ENCODE measurements at regions not wholly inside any gene's neighbourhood (a gene's known extent, or its start where the extent isn't known, plus 50 kb on each side); places are given as distances from the start of the nearest gene placed in this dataset.

- no peaks in the 10 kb centered on the region for H3K36me3 ChIP-seq (ENCODE audit: control insufficient read depth, insufficient read depth, low read length)
- no peaks in the 10 kb centered on the region for H3K27me3 ChIP-seq (ENCODE audit: control insufficient read depth, insufficient read depth, low read length, poor library complexity, severe bottlenecking)
- H3K9me3 ChIP-seq (ENCODE audit: control insufficient read depth, low read length): no peaks in the 10 kb centered on the region
- H3K4me3 ChIP-seq (ENCODE audit: insufficient read depth, low read depth, low read length): no peak overlapping the region
- H3K4me1 ChIP-seq (ENCODE audit: control insufficient read depth, insufficient read depth, low read length): no peaks in the 10 kb centered on the region
- no peak overlapping the region for H3K27ac ChIP-seq (ENCODE audit: insufficient read depth, low read depth, low read length, poor library complexity, severe bottlenecking)
- WGBS, 2 experiments: 93 to 100% methylated on average over 1 of the region's 1 CpG
Measured at GRCh38 chr13:73748404-73748803, 385.8 kb downstream of the KLF12 start.

DNA sequence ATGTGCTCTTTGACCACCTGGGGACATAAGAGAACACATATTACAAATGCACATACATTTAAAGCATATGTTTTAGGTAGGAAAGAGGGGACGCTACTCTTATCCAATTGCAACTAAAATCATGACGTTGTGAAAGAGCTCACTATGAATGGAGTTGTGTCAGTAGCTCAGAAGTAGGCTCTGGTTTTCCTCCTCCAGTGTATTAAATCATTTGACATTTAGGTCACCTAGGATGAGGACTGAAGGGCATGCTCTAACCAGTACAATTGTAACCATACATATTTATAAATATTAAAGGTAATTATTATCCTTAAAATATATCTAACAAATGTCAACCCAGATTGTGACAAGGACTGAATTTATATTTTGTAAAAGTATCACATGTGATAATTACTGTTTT lies 389.0 kb downstream of the KLF12 start:
- H3K9me3 ChIP-seq (ENCODE audit: control insufficient read depth, low read length): no peaks in the 10 kb centered on the region
- H3K4me1 ChIP-seq (ENCODE audit: control insufficient read depth, insufficient read depth, low read length): peaks cover 9% of the 10 kb centered on the region
- 90% methylated on average over 2 of the region's 2 CpGs; no CpG with 5 or more reads in 1 of the 2 experiments for WGBS, 2 experiments
- no peak overlapping the region for H3K27ac ChIP-seq (ENCODE audit: insufficient read depth, low read depth, low read length, poor library complexity, severe bottlenecking)
- no peaks in the 10 kb centered on the region for H3K36me3 ChIP-seq (ENCODE audit: control insufficient read depth, insufficient read depth, low read length)
- no peaks in the 10 kb centered on the region for H3K27me3 ChIP-seq (ENCODE audit: control insufficient read depth, insufficient read depth, low read length, poor library complexity, severe bottlenecking)
- no peak overlapping the region for H3K4me3 ChIP-seq (ENCODE audit: insufficient read depth, low read depth, low read length)

- Histone ChIP-seq H3K36me3 (ENCODE audit: control insufficient read depth, insufficient read depth, low read length) (no peaks in the 10 kb centered on the region), H3K27me3 (ENCODE audit: control insufficient read depth, insufficient read depth, low read length, poor library complexity, severe bottlenecking) (no peaks in the 10 kb centered on the region), H3K9me3 (ENCODE audit: control insufficient read depth, low read length) (no peaks in the 10 kb centered on the region), H3K27ac (ENCODE audit: insufficient read depth, low read depth, low read length, poor library complexity, severe bottlenecking) (no peak overlapping the region), H3K4me1 (ENCODE audit: control insufficient read depth, insufficient read depth, low read length) (peaks cover 9% of the 10 kb centered on the region), H3K4me3 (ENCODE audit: insufficient read depth, low read depth, low read length) (no peak overlapping the region)
- WGBS, 2 experiments: 87 to 90% methylated on average over 4 of the region's 4 CpGs
Measured at GRCh38 chr13:73742982-73743381, 391.2 kb downstream of the KLF12 start.

GRCh38 chr13:73741742-73742141 lies 392.5 kb downstream of the KLF12 start:
- WGBS, 2 experiments: 25 to 38% methylated on average over 2 to 3 of the region's 3 CpGs

DNA sequence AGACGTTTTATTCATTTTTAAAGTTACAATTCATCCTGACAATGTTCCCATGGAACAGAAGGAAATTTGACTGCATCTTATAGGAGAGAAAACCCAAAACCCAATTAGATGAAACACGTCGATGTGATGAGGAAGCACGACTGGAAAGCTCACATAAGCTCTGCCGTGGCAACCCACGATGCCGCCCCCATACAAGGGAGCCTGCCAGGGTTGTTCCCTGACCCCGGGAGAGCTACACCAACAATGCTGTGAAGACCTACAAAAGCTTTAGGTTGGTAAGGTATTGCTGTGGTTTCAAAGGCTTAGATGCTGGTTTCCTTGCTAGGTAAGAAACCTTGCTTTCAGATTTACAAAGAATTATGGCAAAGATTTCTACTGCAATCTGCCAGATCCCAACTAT lies 393.1 kb downstream of the KLF12 start:
- H3K27ac ChIP-seq (ENCODE audit: insufficient read depth, low read depth, low read length, poor library complexity, severe bottlenecking): no peak overlapping the region
- 68 to 69% methylated on average over 7 to 8 of the region's 8 CpGs for WGBS, 2 experiments
- no peak overlapping the region for H3K4me3 ChIP-seq (ENCODE audit: insufficient read depth, low read depth, low read length)

More at GRCh38 chr13:73741742-73742141, 392.5 kb downstream of the KLF12 start:
- peaks cover 9% of the 10 kb centered on the region for H3K4me1 ChIP-seq (ENCODE audit: control insufficient read depth, insufficient read depth, low read length)
- H3K9me3 ChIP-seq (ENCODE audit: control insufficient read depth, low read length): no peaks in the 10 kb centered on the region
- no peak overlapping the region for H3K27ac ChIP-seq (ENCODE audit: insufficient read depth, low read depth, low read length, poor library complexity, severe bottlenecking)
- H3K36me3 ChIP-seq (ENCODE audit: control insufficient read depth, insufficient read depth, low read length): no peaks in the 10 kb centered on the region
- no peaks in the 10 kb centered on the region for H3K27me3 ChIP-seq (ENCODE audit: control insufficient read depth, insufficient read depth, low read length, poor library complexity, severe bottlenecking)
- no peak overlapping the region for H3K4me3 ChIP-seq (ENCODE audit: insufficient read depth, low read depth, low read length)

GRCh38 chr13:73740666-73741065 lies 393.5 kb downstream of the KLF12 start:
- H3K36me3 ChIP-seq (ENCODE audit: control insufficient read depth, insufficient read depth, low read length): no peaks in the 10 kb centered on the region
- H3K4me1 ChIP-seq (ENCODE audit: control insufficient read depth, insufficient read depth, low read length): peaks cover 9% of the 10 kb centered on the region
- no peaks in the 10 kb centered on the region for H3K9me3 ChIP-seq (ENCODE audit: control insufficient read depth, low read length)
- 91% methylated on average over 4 of the region's 5 CpGs for WGBS, 2 experiments
- no peak overlapping the region for H3K4me3 ChIP-seq (ENCODE audit: insufficient read depth, low read depth, low read length)
- no peaks in the 10 kb centered on the region for H3K27me3 ChIP-seq (ENCODE audit: control insufficient read depth, insufficient read depth, low read length, poor library complexity, severe bottlenecking)
- H3K27ac ChIP-seq (ENCODE audit: insufficient read depth, low read depth, low read length, poor library complexity, severe bottlenecking): no peak overlapping the region

More for the DNA sequence above, 393.1 kb downstream of the KLF12 start:
- no peaks in the 10 kb centered on the region for H3K36me3 ChIP-seq (ENCODE audit: control insufficient read depth, insufficient read depth, low read length)
- peaks cover 9% of the 10 kb centered on the region for H3K4me1 ChIP-seq (ENCODE audit: control insufficient read depth, insufficient read depth, low read length)
- H3K9me3 ChIP-seq (ENCODE audit: control insufficient read depth, low read length): no peaks in the 10 kb centered on the region
- no peaks in the 10 kb centered on the region for H3K27me3 ChIP-seq (ENCODE audit: control insufficient read depth, insufficient read depth, low read length, poor library complexity, severe bottlenecking)

- H3K9me3 ChIP-seq (ENCODE audit: control insufficient read depth, low read length): no peaks in the 10 kb centered on the region
- H3K4me1 ChIP-seq (ENCODE audit: control insufficient read depth, insufficient read depth, low read length): peaks cover 9% of the 10 kb centered on the region
- no peaks in the 10 kb centered on the region for H3K36me3 ChIP-seq (ENCODE audit: control insufficient read depth, insufficient read depth, low read length)
- H3K27me3 ChIP-seq (ENCODE audit: control insufficient read depth, insufficient read depth, low read length, poor library complexity, severe bottlenecking): no peaks in the 10 kb centered on the region
- whole genome bisulfite sequencing, 2 experiments: 89% methylated on average over 1 of the region's 1 CpG; no CpG with 5 or more reads in 1 of the 2 experiments
- H3K4me3 ChIP-seq (ENCODE audit: insufficient read depth, low read depth, low read length): no peak overlapping the region
- H3K27ac ChIP-seq (ENCODE audit: insufficient read depth, low read depth, low read length, poor library complexity, severe bottlenecking): no peak overlapping the region
Measured at GRCh38 chr13:73739394-73739793, 394.8 kb downstream of the KLF12 start.

GRCh38 chr13:73738626-73739025 lies 395.6 kb downstream of the KLF12 start:
- H3K9me3 ChIP-seq (ENCODE audit: control insufficient read depth, low read length): no peaks in the 10 kb centered on the region
- no peaks in the 10 kb centered on the region for H3K27me3 ChIP-seq (ENCODE audit: control insufficient read depth, insufficient read depth, low read length, poor library complexity, severe bottlenecking)
- no peaks in the 10 kb centered on the region for H3K36me3 ChIP-seq (ENCODE audit: control insufficient read depth, insufficient read depth, low read length)
- H3K4me1 ChIP-seq (ENCODE audit: control insufficient read depth, insufficient read depth, low read length): peaks cover 9% of the 10 kb centered on the region
- no peak overlapping the region for H3K4me3 ChIP-seq (ENCODE audit: insufficient read depth, low read depth, low read length)
- H3K27ac ChIP-seq (ENCODE audit: insufficient read depth, low read depth, low read length, poor library complexity, severe bottlenecking): no peak overlapping the region
- WGBS, 2 experiments: 91 to 94% methylated on average over 5 of the region's 5 CpGs

GRCh38 chr13:73737214-73737613 lies 397.0 kb downstream of the KLF12 start:
- Histone ChIP-seq H3K36me3 (ENCODE audit: control insufficient read depth, insufficient read depth, low read length) (no peaks in the 10 kb centered on the region), H3K4me3 (ENCODE audit: insufficient read depth, low read depth, low read length) (no peak overlapping the region), H3K27ac (ENCODE audit: insufficient read depth, low read depth, low read length, poor library complexity, severe bottlenecking) (no peak overlapping the region), H3K27me3 (ENCODE audit: control insufficient read depth, insufficient read depth, low read length, poor library complexity, severe bottlenecking) (no peaks in the 10 kb centered on the region), H3K4me1 (ENCODE audit: control insufficient read depth, insufficient read depth, low read length) (peaks cover 9% of the 10 kb centered on the region), H3K9me3 (ENCODE audit: control insufficient read depth, low read length) (no peaks in the 10 kb centered on the region)
- 97 to 100% methylated on average over 1 to 2 of the region's 2 CpGs for WGBS, 2 experiments

- no peak overlapping the region for H3K27ac ChIP-seq (ENCODE audit: insufficient read depth, low read depth, low read length, poor library complexity, severe bottlenecking)
- no peaks in the 10 kb centered on the region for H3K4me1 ChIP-seq (ENCODE audit: control insufficient read depth, insufficient read depth, low read length)
- H3K9me3 ChIP-seq (ENCODE audit: control insufficient read depth, low read length): no peaks in the 10 kb centered on the region
- WGBS, 2 experiments: 94 to 96% methylated on average over 4 of the region's 4 CpGs
- no peaks in the 10 kb centered on the region for H3K27me3 ChIP-seq (ENCODE audit: control insufficient read depth, insufficient read depth, low read length, poor library complexity, severe bottlenecking)
- no peaks in the 10 kb centered on the region for H3K36me3 ChIP-seq (ENCODE audit: control insufficient read depth, insufficient read depth, low read length)
- no peak overlapping the region for H3K4me3 ChIP-seq (ENCODE audit: insufficient read depth, low read depth, low read length)
Measured at GRCh38 chr13:73733706-73734105, 400.5 kb downstream of the KLF12 start.

DNA sequence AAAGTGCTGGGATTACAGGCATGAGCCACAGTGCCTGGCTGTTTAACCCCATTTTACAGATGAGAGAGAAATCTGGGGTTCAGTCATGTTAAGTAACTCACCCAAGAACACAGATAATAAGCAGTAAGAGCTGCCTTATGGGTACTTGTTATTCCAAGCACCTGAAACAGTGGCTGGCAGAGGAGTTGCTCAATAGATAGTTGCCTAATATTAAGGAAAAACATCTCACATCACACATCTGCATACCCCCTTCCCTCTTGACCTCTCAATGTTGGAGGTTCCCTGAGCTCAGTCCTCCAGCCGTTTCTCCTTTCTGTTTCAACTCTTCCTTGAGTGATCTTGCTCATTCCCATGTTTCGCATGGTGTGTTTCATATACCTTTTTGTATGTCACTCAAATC lies 401.9 kb downstream of the KLF12 start:
- H3K27me3 ChIP-seq (ENCODE audit: control insufficient read depth, insufficient read depth, low read length, poor library complexity, severe bottlenecking): no peaks in the 10 kb centered on the region
- 90 to 91% methylated on average over 2 of the region's 2 CpGs for WGBS, 2 experiments
- no peaks in the 10 kb centered on the region for H3K36me3 ChIP-seq (ENCODE audit: control insufficient read depth, insufficient read depth, low read length)
- H3K9me3 ChIP-seq (ENCODE audit: control insufficient read depth, low read length): no peaks in the 10 kb centered on the region
- H3K27ac ChIP-seq (ENCODE audit: insufficient read depth, low read depth, low read length, poor library complexity, severe bottlenecking): no peak overlapping the region
- H3K4me1 ChIP-seq (ENCODE audit: control insufficient read depth, insufficient read depth, low read length): no peaks in the 10 kb centered on the region
- H3K4me3 ChIP-seq (ENCODE audit: insufficient read depth, low read depth, low read length): no peak overlapping the region

Measured in ectodermal cell (in vitro differentiated cells).